HG03064 (cell line): ENCODE measurements at regions not wholly inside any gene's neighbourhood (a gene's known extent, or its start where the extent isn't known, plus 50 kb on each side); places are given as distances from the start of the nearest gene placed in this dataset.
"Not testable (repeated sequence)": the region's sequence is repeated elsewhere in the genome, so short reads cannot be mapped to it uniquely, and the experiment has no call there.

Experiments
- ATAC-seq: cut with Tn5 transposase; IDR thresholded peaks from one replicate; pipeline ENCODE4 v1.9.1; 2021; ENCODE audit warnings: low read depth; ENCODE audit not compliant: unreplicated experiment

GRCh38 chr13:82164780-82165395 lies 1717.4 kb downstream of the SLITRK1 start:
- ATAC-seq, result not testable (repeated sequence)

- no peak for ATAC-seq
Measured at GRCh38 chr13:82147526-82147925, 1734.7 kb downstream of the SLITRK1 start.

- no peak for ATAC-seq
Measured at GRCh38 chr13:82136880-82137279, 1745.4 kb downstream of the SLITRK1 start.

GRCh38 chr13:82129281-82129680 lies 1753.0 kb downstream of the SLITRK1 start:
- ATAC-seq, result no peak

- ATAC-seq, result no peak
Measured at GRCh38 chr13:82118589-82118988, 1763.7 kb downstream of the SLITRK1 start.

- no peak for ATAC-seq
Measured at GRCh38 chr13:82116422-82116989, 1765.8 kb downstream of the SLITRK1 start.

- ATAC-seq, result no peak
Measured at GRCh38 chr13:82115391-82115790, 1766.9 kb downstream of the SLITRK1 start.

- no peak for ATAC-seq
Measured at GRCh38 chr13:82096256-82096655, 1755.3 kb upstream of the SPRY2 start.

GRCh38 chr13:82092312-82092711 lies 1751.4 kb upstream of the SPRY2 start:
- no peak for ATAC-seq

- no peak for ATAC-seq
Measured at GRCh38 chr13:82088781-82089180, 1747.9 kb upstream of the SPRY2 start.

- no peak for ATAC-seq
Measured at GRCh38 chr13:82076496-82076895, 1735.6 kb upstream of the SPRY2 start.

- no peak for ATAC-seq
Measured at GRCh38 chr13:82070416-82070815, 1729.5 kb upstream of the SPRY2 start.

- no peak for ATAC-seq
Measured at GRCh38 chr13:82062772-82063171, 1721.8 kb upstream of the SPRY2 start.

GRCh38 chr13:82058364-82058763 lies 1717.4 kb upstream of the SPRY2 start:
- ATAC-seq, result no peak

GRCh38 chr13:82045316-82045715 lies 1704.4 kb upstream of the SPRY2 start:
- ATAC-seq, result not testable (repeated sequence)

- no peak for ATAC-seq
Measured at GRCh38 chr13:82036602-82037001, 1695.7 kb upstream of the SPRY2 start.

- no peak for ATAC-seq
Measured at GRCh38 chr13:82011355-82011754, 1670.4 kb upstream of the SPRY2 start.

- ATAC-seq, result no peak
Measured at GRCh38 chr13:82010780-82011179, 1669.9 kb upstream of the SPRY2 start.

GRCh38 chr13:82002710-82003109 lies 1661.8 kb upstream of the SPRY2 start:
- ATAC-seq, result no peak

- no peak for ATAC-seq
Measured at GRCh38 chr13:81995316-81995715, 1654.4 kb upstream of the SPRY2 start.

- ATAC-seq, result no peak
Measured at GRCh38 chr13:81990652-81991051, 1649.7 kb upstream of the SPRY2 start.

GRCh38 chr13:81988567-81988966 lies 1647.6 kb upstream of the SPRY2 start:
- no peak for ATAC-seq
